Activated naive CD8-positive, alpha-beta T cell treated with anti-CD3 and anti-CD28 coated beads, Interleukin-2, amount 50 U/mL, for 24 hours (primary cell): ENCODE measurements at regions not wholly inside any gene's neighbourhood (a gene's known extent, or its start where the extent isn't known, plus 50 kb on each side); places are given as distances from the start of the nearest gene placed in this dataset.
"Not testable (repeated sequence)": the region's sequence is repeated elsewhere in the genome, so short reads cannot be mapped to it uniquely, and the experiment has no call there.

ENCODE experiments used
- ATAC-seq: fragments of 150-1000 bp; cut with Tn5 transposase; one replicate; pipeline ENCODE4 v1.10.0; 2021
- DNase-seq: peaks from one replicate; pipeline ENCODE4 v3.0.0; 2021
- H3K27ac Mint-ChIP-seq: one replicate; pipeline ENCODE4 v1.8.0; 2021; ENCODE audit warnings: mild to moderate bottlenecking, mixed read lengths
- H3K27me3 Mint-ChIP-seq: one replicate; pipeline ENCODE4 v1.8.0; 2021; ENCODE audit warnings: mixed read lengths
- H3K36me3 Mint-ChIP-seq: one replicate; pipeline ENCODE4 v1.8.0; 2021; ENCODE audit warnings: low read depth, mixed read lengths
- H3K4me1 Mint-ChIP-seq: one replicate; pipeline ENCODE4 v1.8.0; 2021; ENCODE audit warnings: mixed read lengths
- H3K4me3 Mint-ChIP-seq: one replicate; pipeline ENCODE4 v1.8.0; 2021; ENCODE audit warnings: mild to moderate bottlenecking, moderate library complexity, mixed read lengths
- H3K9me3 Mint-ChIP-seq: one replicate; pipeline ENCODE4 v1.8.0; 2021; ENCODE audit warnings: mixed read lengths

DNA sequence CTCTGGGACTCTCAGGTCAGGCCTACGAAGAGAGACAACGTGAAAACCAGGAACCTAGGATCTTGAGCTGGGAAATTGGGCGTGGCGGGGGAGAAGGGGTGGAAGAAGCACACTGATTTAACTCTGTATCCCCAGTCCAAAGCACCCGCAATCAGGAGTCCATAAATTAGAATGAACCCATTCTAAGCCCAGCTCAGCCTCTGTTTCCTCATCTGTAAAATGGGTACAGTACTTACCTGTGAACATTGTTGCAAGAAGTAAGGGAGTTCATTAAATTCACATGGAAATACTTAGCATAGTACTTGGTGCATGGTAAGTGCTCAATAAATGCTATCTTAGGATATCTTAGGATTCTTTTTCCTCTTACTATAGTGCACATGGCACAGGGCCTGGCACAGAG, 326.7 kb downstream of the BCOR start:
- Mint-ChIP-seq H3K4me3 (no peak overlapping the region), H3K27me3 (no peaks in the 10 kb centered on the region), H3K27ac (no peak overlapping the region), H3K36me3 (no peaks in the 10 kb centered on the region), H3K4me1 (peaks cover 54% of the 10 kb centered on the region), H3K9me3 (no peaks in the 10 kb centered on the region)
- DNase-seq (no peak), ATAC-seq (no peak)

DNA sequence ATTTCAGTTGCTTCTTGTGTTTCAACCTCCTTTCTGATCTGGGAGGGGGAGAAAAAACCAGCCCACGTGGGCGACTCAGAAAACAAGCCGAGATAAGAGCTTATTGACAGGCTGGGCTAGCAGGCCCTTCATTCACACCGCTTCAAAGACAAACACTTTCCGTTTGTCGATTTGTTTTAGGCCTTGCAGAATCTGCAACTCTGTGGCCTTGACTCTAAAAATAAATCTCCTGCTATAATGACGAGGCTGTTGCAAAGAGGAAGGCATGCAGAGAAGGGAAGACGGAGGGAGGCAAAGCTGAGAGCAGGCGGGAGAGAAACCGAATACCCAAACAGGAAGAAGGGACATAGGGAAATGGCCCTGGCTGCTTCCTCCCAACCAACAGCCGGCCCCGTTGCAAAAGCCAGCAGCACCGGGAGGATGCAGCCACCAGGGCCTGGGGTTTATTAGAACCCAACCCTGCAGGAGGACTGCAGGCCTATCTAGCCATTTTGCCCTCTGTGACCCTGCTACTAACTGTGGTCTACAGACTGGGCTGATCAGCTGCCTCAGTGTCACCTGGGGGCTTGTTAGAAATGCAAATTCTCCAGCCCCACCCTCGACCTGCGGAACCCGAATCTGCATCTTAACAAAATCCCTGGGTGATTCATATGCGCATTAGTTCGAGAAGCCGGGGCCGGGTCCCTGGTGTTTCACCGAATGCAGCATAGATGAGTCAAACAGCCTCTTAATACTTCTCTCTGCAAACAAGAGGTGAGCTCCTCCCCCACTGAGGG, 325.5 kb downstream of the BCOR start:
- H3K4me1 Mint-ChIP-seq: peaks cover 51% of the 10 kb centered on the region
- H3K9me3 Mint-ChIP-seq: no peaks in the 10 kb centered on the region
- DNase-seq (peak; percentile 61), ATAC-seq (peak; percentile 70)
- H3K4me3 Mint-ChIP-seq: peak overlapping the region; percentile 6
- no peaks in the 10 kb centered on the region for H3K36me3 Mint-ChIP-seq
- peak overlapping the region; percentile 72 for H3K27ac Mint-ChIP-seq
- H3K27me3 Mint-ChIP-seq: no peaks in the 10 kb centered on the region

DNA sequence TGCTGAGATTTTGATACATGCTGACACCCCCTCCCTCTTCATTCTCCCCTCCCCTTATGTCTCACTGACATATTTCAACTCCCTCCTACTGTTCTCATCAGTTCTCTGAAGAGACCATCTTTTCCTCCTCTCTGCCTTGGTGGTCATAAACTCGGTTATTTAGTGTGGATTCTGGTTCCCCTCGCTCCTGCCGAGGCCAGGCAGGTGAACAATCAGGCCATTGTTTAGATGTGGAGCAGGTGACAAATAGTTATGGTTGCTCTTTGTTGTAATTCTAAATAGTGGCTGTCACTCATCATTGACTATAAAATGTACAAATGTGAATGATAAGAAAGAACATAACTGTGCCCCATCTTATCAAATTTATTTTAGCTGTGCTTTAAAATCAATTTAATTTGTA, 324.6 kb downstream of the BCOR start:
- ATAC-seq: no peak
- no peak overlapping the region for H3K4me3 Mint-ChIP-seq
- peaks cover 59% of the 10 kb centered on the region for H3K4me1 Mint-ChIP-seq
- no peak for DNase-seq
- H3K27ac Mint-ChIP-seq: peak overlapping the region; percentile 65
- no peaks in the 10 kb centered on the region for H3K27me3 Mint-ChIP-seq
- H3K36me3 Mint-ChIP-seq: no peaks in the 10 kb centered on the region
- no peaks in the 10 kb centered on the region for H3K9me3 Mint-ChIP-seq

DNA sequence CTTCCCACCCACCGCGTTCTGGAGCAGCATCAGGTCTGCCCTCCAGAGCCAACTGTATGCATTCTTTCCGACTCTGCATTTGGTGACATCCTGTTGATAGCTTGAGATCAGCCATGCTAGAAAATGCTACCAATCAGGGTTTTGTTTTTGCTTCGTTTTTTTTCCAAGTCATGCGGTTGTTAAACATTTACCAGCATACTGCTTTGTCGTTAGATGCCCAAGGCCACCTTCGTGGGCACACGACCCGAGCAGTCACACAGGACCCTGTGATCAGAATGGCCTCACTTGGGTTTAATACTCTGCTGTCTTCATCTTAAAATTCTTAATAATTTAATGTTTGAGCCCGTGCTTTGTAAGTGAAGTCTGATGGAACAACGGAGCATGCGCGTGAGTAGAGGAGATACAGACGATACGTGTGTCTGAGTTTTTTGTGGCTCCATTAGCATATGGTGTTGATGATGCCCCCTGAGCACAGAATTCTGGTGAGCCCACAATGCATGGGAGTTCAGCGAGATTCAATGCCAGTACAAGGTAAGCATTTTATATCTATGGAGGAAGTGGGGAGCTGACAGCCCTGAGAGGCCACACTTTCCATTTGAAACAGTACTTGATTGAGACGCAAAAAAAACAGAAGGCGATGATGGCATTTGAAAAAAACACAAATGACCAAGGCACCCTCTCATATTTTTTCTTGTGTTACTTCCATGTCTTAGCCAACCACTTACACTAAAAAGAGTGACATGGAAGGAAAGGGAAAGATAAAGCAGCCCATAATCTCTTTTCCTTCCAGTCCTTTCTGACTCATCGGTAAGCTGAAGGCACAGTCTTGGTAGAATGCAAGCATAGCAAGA, 323.6 kb downstream of the BCOR start:
- H3K36me3 Mint-ChIP-seq: no peaks in the 10 kb centered on the region
- H3K4me3 Mint-ChIP-seq: peak overlapping the region; percentile 65
- no peaks in the 10 kb centered on the region for H3K9me3 Mint-ChIP-seq
- no peak for DNase-seq
- no peaks in the 10 kb centered on the region for H3K27me3 Mint-ChIP-seq
- peaks cover 67% of the 10 kb centered on the region for H3K4me1 Mint-ChIP-seq
- H3K27ac Mint-ChIP-seq: peak overlapping the region; percentile 92
- peak; percentile 44 for ATAC-seq

- Mint-ChIP-seq H3K27me3 (no peaks in the 10 kb centered on the region), H3K36me3 (no peaks in the 10 kb centered on the region), H3K9me3 (no peaks in the 10 kb centered on the region), H3K4me1 (peaks cover 67% of the 10 kb centered on the region), H3K27ac (peak overlapping the region; percentile 92), H3K4me3 (peak overlapping the region; percentile 65)
- DNase-seq (no peak), ATAC-seq (no peak)
These were observed 322.9 kb downstream of the BCOR start for GRCh38 chrX:39774774-39775328.

- peak overlapping the region; percentile 32 for H3K4me3 Mint-ChIP-seq
- H3K9me3 Mint-ChIP-seq: no peaks in the 10 kb centered on the region
These were observed 320.1 kb downstream of the BCOR start for GRCh38 chrX:39777623-39778025.

GRCh38 chrX:39779952-39780783, 317.6 kb downstream of the BCOR start:
- DNase-seq (no peak), ATAC-seq (no peak)
- Mint-ChIP-seq H3K36me3 (no peaks in the 10 kb centered on the region), H3K27ac (no peak overlapping the region), H3K27me3 (no peaks in the 10 kb centered on the region), H3K9me3 (no peaks in the 10 kb centered on the region), H3K4me1 (peaks cover 28% of the 10 kb centered on the region), H3K4me3 (no peak overlapping the region)

More at GRCh38 chrX:39777623-39778025, 320.1 kb downstream of the BCOR start:
- Mint-ChIP-seq H3K27ac (peak overlapping the region; percentile 92), H3K36me3 (no peaks in the 10 kb centered on the region), H3K4me1 (peaks cover 52% of the 10 kb centered on the region), H3K27me3 (no peaks in the 10 kb centered on the region)
- DNase-seq (peak; percentile 41), ATAC-seq (peak; percentile 80)

DNA sequence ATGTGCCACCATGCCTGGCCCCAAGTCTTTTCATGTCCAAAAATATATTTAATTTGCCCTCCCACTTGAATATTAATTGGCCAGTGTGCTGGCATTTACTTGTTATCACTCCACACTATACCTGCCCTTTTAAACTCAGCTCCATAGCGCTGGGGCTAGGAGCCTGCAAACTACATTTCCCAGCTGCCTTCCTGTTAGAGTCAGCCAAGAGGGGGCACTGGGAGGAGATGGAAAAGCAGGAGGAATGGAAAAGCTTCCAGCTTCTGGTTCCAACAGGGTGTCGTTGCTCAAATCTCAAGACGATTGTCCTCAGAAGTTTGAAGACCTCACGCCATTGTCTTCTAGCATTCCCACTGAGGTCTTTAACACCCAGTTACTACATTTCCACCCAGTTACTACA, 315.5 kb downstream of the BCOR start:
- no peak for ATAC-seq
- DNase-seq: no peak
- Mint-ChIP-seq H3K9me3 (no peaks in the 10 kb centered on the region), H3K27ac (no peak overlapping the region), H3K36me3 (no peaks in the 10 kb centered on the region), H3K4me1 (peaks cover 15% of the 10 kb centered on the region), H3K27me3 (no peaks in the 10 kb centered on the region), H3K4me3 (no peak overlapping the region)

DNA sequence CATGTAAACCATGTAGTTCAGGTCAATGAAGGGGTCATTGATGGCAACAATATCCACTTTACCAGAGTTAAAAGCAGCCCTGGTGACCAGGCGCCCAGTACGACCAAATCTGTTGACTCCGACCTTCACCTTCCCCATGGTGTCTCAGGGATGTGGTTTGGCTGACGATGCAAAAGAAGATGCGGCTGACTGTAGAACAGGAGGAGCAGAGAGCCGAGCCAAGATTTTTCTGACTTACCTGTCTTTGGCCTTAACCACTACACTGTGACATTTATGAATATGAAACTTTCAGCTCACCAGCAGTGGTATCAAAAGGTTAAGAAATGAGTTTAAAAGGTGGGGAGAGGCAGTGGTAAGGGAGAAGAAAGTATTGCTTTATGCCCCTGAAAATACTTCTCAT, 309.8 kb downstream of the BCOR start:
- Mint-ChIP-seq H3K27ac (no peak overlapping the region), H3K4me1 (peaks cover 6% of the 10 kb centered on the region), H3K36me3 (no peaks in the 10 kb centered on the region), H3K27me3 (no peaks in the 10 kb centered on the region), H3K4me3 (no peak overlapping the region), H3K9me3 (no peaks in the 10 kb centered on the region)
- DNase-seq (no peak), ATAC-seq (no peak)

- DNase-seq (no peak), ATAC-seq (no peak)
- no peaks in the 10 kb centered on the region for H3K36me3 Mint-ChIP-seq
- no peaks in the 10 kb centered on the region for H3K27me3 Mint-ChIP-seq
- peaks cover 6% of the 10 kb centered on the region for H3K4me1 Mint-ChIP-seq
- no peak overlapping the region for H3K4me3 Mint-ChIP-seq
- no peaks in the 10 kb centered on the region for H3K9me3 Mint-ChIP-seq
- H3K27ac Mint-ChIP-seq: no peak overlapping the region
These were observed 309.2 kb downstream of the BCOR start for GRCh38 chrX:39788521-39788920.

GRCh38 chrX:39791691-39792090, 306.1 kb downstream of the BCOR start:
- Mint-ChIP-seq H3K27me3 (no peaks in the 10 kb centered on the region), H3K27ac (no peak overlapping the region), H3K4me3 (no peak overlapping the region), H3K4me1 (peaks cover 6% of the 10 kb centered on the region), H3K9me3 (no peaks in the 10 kb centered on the region), H3K36me3 (no peaks in the 10 kb centered on the region)
- no peak for ATAC-seq
- DNase-seq: no peak

- ATAC-seq (no peak), DNase-seq (no peak)
- Mint-ChIP-seq H3K4me1 (no peaks in the 10 kb centered on the region), H3K4me3 (no peak overlapping the region), H3K27ac (no peak overlapping the region), H3K9me3 (no peaks in the 10 kb centered on the region), H3K27me3 (no peaks in the 10 kb centered on the region), H3K36me3 (no peaks in the 10 kb centered on the region)
These were observed 302.2 kb downstream of the BCOR start for GRCh38 chrX:39795605-39796004.

GRCh38 chrX:39796856-39797255, 300.9 kb downstream of the BCOR start:
- no peaks in the 10 kb centered on the region for H3K27me3 Mint-ChIP-seq
- ATAC-seq: no peak
- no peak overlapping the region for H3K27ac Mint-ChIP-seq
- no peaks in the 10 kb centered on the region for H3K9me3 Mint-ChIP-seq
- no peak for DNase-seq
- H3K4me1 Mint-ChIP-seq: no peaks in the 10 kb centered on the region
- no peak overlapping the region for H3K4me3 Mint-ChIP-seq
- no peaks in the 10 kb centered on the region for H3K36me3 Mint-ChIP-seq

GRCh38 chrX:39798488-39798887, 299.3 kb downstream of the BCOR start:
- not testable (repeated sequence) for H3K27me3 Mint-ChIP-seq, H3K4me1 Mint-ChIP-seq, DNase-seq, H3K36me3 Mint-ChIP-seq, H3K9me3 Mint-ChIP-seq, H3K27ac Mint-ChIP-seq, H3K4me3 Mint-ChIP-seq, ATAC-seq
